ENCODE measurements at regions not wholly inside any gene's neighbourhood (a gene's known extent, or its start where the extent isn't known, plus 50 kb on each side); places are given as distances from the start of the nearest gene placed in this dataset.

- ATAC-seq (ENCODE audit: insufficient read depth, low read depth) (no peak), DNase-seq (peak; percentile 33)
- TF ChIP-seq EZH2 (IDR thresholded peaks at IDR 0.05; ENCODE audit: borderline replicate concordance, low read depth, low read length, severe bottlenecking), result no peak
- TF ChIP-seq, protein P1, sequence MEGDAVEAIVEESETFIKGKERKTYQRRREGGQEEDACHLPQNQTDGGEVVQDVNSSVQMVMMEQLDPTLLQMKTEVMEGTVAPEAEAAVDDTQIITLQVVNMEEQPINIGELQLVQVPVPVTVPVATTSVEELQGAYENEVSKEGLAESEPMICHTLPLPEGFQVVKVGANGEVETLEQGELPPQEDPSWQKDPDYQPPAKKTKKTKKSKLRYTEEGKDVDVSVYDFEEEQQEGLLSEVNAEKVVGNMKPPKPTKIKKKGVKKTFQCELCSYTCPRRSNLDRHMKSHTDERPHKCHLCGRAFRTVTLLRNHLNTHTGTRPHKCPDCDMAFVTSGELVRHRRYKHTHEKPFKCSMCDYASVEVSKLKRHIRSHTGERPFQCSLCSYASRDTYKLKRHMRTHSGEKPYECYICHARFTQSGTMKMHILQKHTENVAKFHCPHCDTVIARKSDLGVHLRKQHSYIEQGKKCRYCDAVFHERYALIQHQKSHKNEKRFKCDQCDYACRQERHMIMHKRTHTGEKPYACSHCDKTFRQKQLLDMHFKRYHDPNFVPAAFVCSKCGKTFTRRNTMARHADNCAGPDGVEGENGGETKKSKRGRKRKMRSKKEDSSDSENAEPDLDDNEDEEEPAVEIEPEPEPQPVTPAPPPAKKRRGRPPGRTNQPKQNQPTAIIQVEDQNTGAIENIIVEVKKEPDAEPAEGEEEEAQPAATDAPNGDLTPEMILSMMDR (IDR thresholded peaks at IDR 0.05; ENCODE audit: borderline replicate concordance, extremely low read depth, low read length, poor library complexity, severe bottlenecking), result no peak
- H3K27ac ChIP-seq (ENCODE audit: low read length), result no peak overlapping the region
- no peak overlapping the region for H2AFZ ChIP-seq (ENCODE audit: low read depth, low read length)
- H3K4me2 ChIP-seq (ENCODE audit: insufficient read depth, low read length), result no peak overlapping the region
- H3K79me2 ChIP-seq (ENCODE audit: insufficient read depth, low read length), result no peaks in the 10 kb centered on the region
- peaks cover 3% of the 10 kb centered on the region for H3K9me3 ChIP-seq (ENCODE audit: insufficient read depth, low read length, severe bottlenecking)
- H3K9ac ChIP-seq (ENCODE audit: low read depth, low read length), result no peak overlapping the region
- no peaks in the 10 kb centered on the region for H3K4me1 ChIP-seq (ENCODE audit: insufficient read depth, low read length)
- H3K27me3 ChIP-seq (ENCODE audit: insufficient read depth, low read length, poor library complexity), result no peaks in the 10 kb centered on the region
- H4K20me1 ChIP-seq (ENCODE audit: insufficient read depth, low read length), result no peaks in the 10 kb centered on the region
- no peak overlapping the region for H3K4me3 ChIP-seq (ENCODE audit: low read depth in 1 of 2, low read length in 2 of 2)
- no peaks in the 10 kb centered on the region for H3K36me3 ChIP-seq (ENCODE audit: insufficient read depth, low read length)
These were observed 124.0 kb downstream of the NDUFA12 start for GRCh38 chr12:94879542-94879941.

- Histone ChIP-seq H3K9ac (ENCODE audit: low read depth, low read length) (no peak overlapping the region), H3K4me3 (ENCODE audit: low read depth in 1 of 2, low read length in 2 of 2) (no peak overlapping the region), H3K4me1 (ENCODE audit: insufficient read depth, low read length) (no peaks in the 10 kb centered on the region), H4K20me1 (ENCODE audit: insufficient read depth, low read length) (no peaks in the 10 kb centered on the region), H3K9me3 (ENCODE audit: insufficient read depth, low read length, severe bottlenecking) (peaks cover 2% of the 10 kb centered on the region), H3K4me2 (ENCODE audit: insufficient read depth, low read length) (no peak overlapping the region), H3K36me3 (ENCODE audit: insufficient read depth, low read length) (no peaks in the 10 kb centered on the region), H3K79me2 (ENCODE audit: insufficient read depth, low read length) (no peaks in the 10 kb centered on the region), H2AFZ (ENCODE audit: low read depth, low read length) (no peak overlapping the region), H3K27me3 (ENCODE audit: insufficient read depth, low read length, poor library complexity) (no peaks in the 10 kb centered on the region), H3K27ac (ENCODE audit: low read length) (no peak overlapping the region)
- TF ChIP-seq, protein P1 (IDR thresholded peaks at IDR 0.05; ENCODE audit: borderline replicate concordance, extremely low read depth, low read length, poor library complexity, severe bottlenecking), result peak; percentile 52
- no peak for TF ChIP-seq EZH2 (IDR thresholded peaks at IDR 0.05; ENCODE audit: borderline replicate concordance, low read depth, low read length, severe bottlenecking)
- DNase-seq (peak; percentile 5), ATAC-seq (ENCODE audit: insufficient read depth, low read depth) (peak; percentile 47; the same call in 1 of the 3 replicates)
These were observed 128.0 kb downstream of the NDUFA12 start for GRCh38 chr12:94875525-94875924.

DNA sequence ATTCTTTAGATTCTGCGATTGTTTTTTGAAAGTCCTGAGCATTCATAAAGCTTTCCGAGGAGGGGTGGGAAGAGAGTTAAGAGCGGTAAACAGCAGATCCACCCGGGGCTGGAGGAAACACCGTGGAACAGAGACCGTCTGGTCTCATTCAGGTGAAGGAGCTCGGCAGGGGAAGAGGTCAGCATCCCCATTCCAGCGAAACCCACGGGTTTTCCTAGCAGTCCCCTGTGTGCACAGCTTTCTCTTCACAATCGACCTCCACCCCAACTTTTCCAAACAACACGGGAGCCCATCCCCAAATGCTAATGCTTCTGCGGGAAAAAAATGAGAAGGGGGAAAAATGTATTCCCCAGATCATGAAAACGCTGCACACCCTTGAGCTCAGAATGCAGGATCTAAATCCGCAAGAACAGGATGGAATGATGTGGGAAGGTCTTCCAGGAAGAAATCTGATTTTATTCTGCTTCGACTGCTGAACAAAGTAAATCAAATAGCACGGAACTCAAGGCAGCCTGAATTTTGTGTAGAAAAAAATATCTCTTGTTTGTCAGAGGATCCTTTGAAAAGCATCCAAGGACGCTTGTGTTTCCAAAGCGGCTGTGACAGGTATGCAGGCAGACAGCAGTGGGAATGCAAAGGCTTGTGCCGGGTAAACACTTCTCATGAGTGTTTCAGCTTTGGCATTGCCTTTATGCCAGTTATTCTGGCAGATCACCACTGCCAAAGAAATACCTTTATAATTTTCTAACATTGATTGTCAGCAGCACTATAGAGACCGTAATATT lies 128.8 kb downstream of the NDUFA12 start:
- Histone ChIP-seq H3K36me3 (ENCODE audit: insufficient read depth, low read length) (no peaks in the 10 kb centered on the region), H3K9me3 (ENCODE audit: insufficient read depth, low read length, severe bottlenecking) (no peaks in the 10 kb centered on the region), H3K27me3 (ENCODE audit: insufficient read depth, low read length, poor library complexity) (no peaks in the 10 kb centered on the region), H3K4me2 (ENCODE audit: insufficient read depth, low read length) (no peak overlapping the region), H3K9ac (ENCODE audit: low read depth, low read length) (no peak overlapping the region), H3K79me2 (ENCODE audit: insufficient read depth, low read length) (no peaks in the 10 kb centered on the region), H3K27ac (ENCODE audit: low read length) (no peak overlapping the region), H3K4me1 (ENCODE audit: insufficient read depth, low read length) (no peaks in the 10 kb centered on the region), H3K4me3 (ENCODE audit: low read depth in 1 of 2, low read length in 2 of 2) (no peak overlapping the region), H2AFZ (ENCODE audit: low read depth, low read length) (no peak overlapping the region), H4K20me1 (ENCODE audit: insufficient read depth, low read length) (no peaks in the 10 kb centered on the region)
- TF ChIP-seq, protein P1 (IDR thresholded peaks at IDR 0.05; ENCODE audit: borderline replicate concordance, extremely low read depth, low read length, poor library complexity, severe bottlenecking), result no peak
- TF ChIP-seq EZH2 (IDR thresholded peaks at IDR 0.05; ENCODE audit: borderline replicate concordance, low read depth, low read length, severe bottlenecking), result no peak
- no peak for DNase-seq
- no peak for ATAC-seq (ENCODE audit: insufficient read depth, low read depth)
